DOHH2 (cell line): ENCODE measurements at regions not wholly inside any gene's neighbourhood (a gene's known extent, or its start where the extent isn't known, plus 50 kb on each side); places are given as distances from the start of the nearest gene placed in this dataset.
"Not testable (repeated sequence)": the region's sequence is repeated elsewhere in the genome, so short reads cannot be mapped to it uniquely, and the experiment has no call there.

Source experiments
- H3F3A ChIP-seq: fragments of 200-600 bp; sonication (generic), shearing (Covaris generic); 2 replicates; pipeline ENCODE4 v1.6.0; 2016; ENCODE audit warnings: antibody characterized with exemption, mild to moderate bottlenecking; ENCODE audit not compliant: control insufficient read depth, insufficient read depth
- H3K27ac ChIP-seq: fragments of 200-600 bp; sonication (generic); 2 replicates; pipeline ENCODE4 v1.5.1; 2014; ENCODE audit warnings: low read depth, mild to moderate bottlenecking, low read length, moderate library complexity
- H3K27me3 ChIP-seq: fragments of 200-600 bp; sonication (generic); 2 replicates; pipeline ENCODE4 v1.6.1; 2014; ENCODE audit warnings: mild to moderate bottlenecking, low read length, mixed read lengths; ENCODE audit not compliant: control insufficient read depth
- H3K36me3 ChIP-seq: fragments of 200-600 bp; sonication (generic); 2 replicates; pipeline ENCODE4 v1.6.1; 2014; ENCODE audit warnings: mild to moderate bottlenecking, low read length, moderate library complexity, mixed read lengths; ENCODE audit not compliant: control insufficient read depth
- H3K4me1 ChIP-seq: fragments of 200-600 bp; sonication (generic); 2 replicates; pipeline ENCODE4 v1.6.1; 2014; ENCODE audit warnings: mild to moderate bottlenecking, low read length, mixed read lengths; ENCODE audit not compliant: control insufficient read depth
- H3K4me2 ChIP-seq: fragments of 200-600 bp; sonication (generic); 2 replicates; pipeline ENCODE4 v1.6.0; 2014; ENCODE audit warnings: mild to moderate bottlenecking, low read length, moderate library complexity
- H3K4me3 ChIP-seq: fragments of 200-600 bp; sonication (generic); 2 replicates; pipeline ENCODE4 v1.5.1; 2014; ENCODE audit warnings: mild to moderate bottlenecking, low read length, mixed read lengths
- H3K79me2 ChIP-seq: fragments of 200-600 bp; sonication (generic); 2 replicates; pipeline ENCODE4 v1.6.1; 2014; ENCODE audit warnings: mild to moderate bottlenecking, low read length, mixed read lengths; ENCODE audit not compliant: control insufficient read depth
- H3K9me2 ChIP-seq: fragments of 200-600 bp; sonication (generic); replicated peaks from 2 replicates; pipeline ENCODE4 v1.6.1; 2014; ENCODE audit warnings: mild to moderate bottlenecking, low read length, mixed read lengths; ENCODE audit not compliant: control insufficient read depth
- H3K9me3 ChIP-seq: fragments of 200-600 bp; sonication (generic); 2 replicates; pipeline ENCODE4 v1.6.1; 2014; ENCODE audit warnings: antibody characterized with exemption, low read length, mixed read lengths; ENCODE audit not compliant: control insufficient read depth, insufficient read depth
- H4K20me1 ChIP-seq: fragments of 200-600 bp; sonication (generic); 2 replicates; pipeline ENCODE4 v1.6.0; 2014; ENCODE audit warnings: low read depth, mild to moderate bottlenecking, antibody characterized with exemption, low read length, moderate library complexity; ENCODE audit not compliant: control insufficient read depth, insufficient read depth
- CTCF ChIP-seq: fragments of 200-600 bp; sonication (generic); IDR thresholded peaks from one replicate; pipeline ENCODE4 v1.5.1; 2014; ENCODE audit warnings: antibody characterized with exemption, mild to moderate bottlenecking, low read depth, low read length; ENCODE audit not compliant: poor library complexity, severe bottlenecking
- EZH2phosphoT487 ChIP-seq: fragments of 200-600 bp; sonication (generic); IDR thresholded peaks from 2 replicates; pipeline ENCODE4 v1.6.1; 2017; ENCODE audit warnings: borderline replicate concordance, mild to moderate bottlenecking, antibody characterized with exemption, low read length, moderate library complexity, mixed read lengths

- Histone ChIP-seq H3K27me3 (no peaks in the 10 kb centered on the region), H3K27ac (no peak overlapping the region), H3K9me3 (no peaks in the 10 kb centered on the region), H3K79me2 (no peaks in the 10 kb centered on the region), H4K20me1 (no peaks in the 10 kb centered on the region), H3K4me3 (no peak overlapping the region), H3F3A (no peaks in the 10 kb centered on the region), H3K9me2 (no peaks in the 10 kb centered on the region), H3K4me2 (no peak overlapping the region), H3K4me1 (no peaks in the 10 kb centered on the region), H3K36me3 (no peaks in the 10 kb centered on the region)
- TF ChIP-seq CTCF (no peak), EZH2phosphoT487 (no peak)
These were observed 112.1 kb upstream of the SERPINE2 start for GRCh38 chr2:224151161-224151560.

- H3K79me2 ChIP-seq, H3K4me1 ChIP-seq, H3K4me3 ChIP-seq, H3K27me3 ChIP-seq, H3K9me3 ChIP-seq, H3K27ac ChIP-seq, H3K9me2 ChIP-seq, H3K4me2 ChIP-seq, H3K36me3 ChIP-seq, H3F3A ChIP-seq, H4K20me1 ChIP-seq: not testable (repeated sequence)
These were observed 109.0 kb upstream of the SERPINE2 start for GRCh38 chr2:224148058-224148457.

- Histone ChIP-seq H3K27ac (no peak overlapping the region), H3K79me2 (no peaks in the 10 kb centered on the region), H3K4me3 (no peak overlapping the region), H3F3A (no peaks in the 10 kb centered on the region), H3K9me2 (no peaks in the 10 kb centered on the region), H4K20me1 (no peaks in the 10 kb centered on the region), H3K4me2 (no peak overlapping the region), H3K27me3 (peaks cover 2% of the 10 kb centered on the region; the same call in 1 of the 2 replicates), H3K36me3 (no peaks in the 10 kb centered on the region), H3K4me1 (no peaks in the 10 kb centered on the region), H3K9me3 (no peaks in the 10 kb centered on the region)
- TF ChIP-seq CTCF, result no peak
- TF ChIP-seq EZH2phosphoT487, result no peak
These were observed 108.1 kb upstream of the SERPINE2 start for GRCh38 chr2:224147174-224147573.

- H3K4me2 ChIP-seq, result no peak overlapping the region
- H4K20me1 ChIP-seq, result no peaks in the 10 kb centered on the region
- H3K9me3 ChIP-seq, result no peaks in the 10 kb centered on the region
- no peak overlapping the region for H3K4me3 ChIP-seq
- peaks cover 2% of the 10 kb centered on the region; the same call in 1 of the 2 replicates for H3K27me3 ChIP-seq
- TF ChIP-seq CTCF (no peak), EZH2phosphoT487 (no peak)
- H3K4me1 ChIP-seq, result no peaks in the 10 kb centered on the region
- H3K79me2 ChIP-seq, result no peaks in the 10 kb centered on the region
- no peaks in the 10 kb centered on the region for H3F3A ChIP-seq
- H3K36me3 ChIP-seq, result no peaks in the 10 kb centered on the region
- no peak overlapping the region for H3K27ac ChIP-seq
- no peaks in the 10 kb centered on the region for H3K9me2 ChIP-seq
These were observed 107.5 kb upstream of the SERPINE2 start for GRCh38 chr2:224146356-224147160.
